ENCODE measurements at regions not wholly inside any gene's neighbourhood (a gene's known extent, or its start where the extent isn't known, plus 50 kb on each side); places are given as distances from the start of the nearest gene placed in this dataset.
"Not testable (repeated sequence)": the region's sequence is repeated elsewhere in the genome, so short reads cannot be mapped to it uniquely, and the experiment has no call there.

DNA sequence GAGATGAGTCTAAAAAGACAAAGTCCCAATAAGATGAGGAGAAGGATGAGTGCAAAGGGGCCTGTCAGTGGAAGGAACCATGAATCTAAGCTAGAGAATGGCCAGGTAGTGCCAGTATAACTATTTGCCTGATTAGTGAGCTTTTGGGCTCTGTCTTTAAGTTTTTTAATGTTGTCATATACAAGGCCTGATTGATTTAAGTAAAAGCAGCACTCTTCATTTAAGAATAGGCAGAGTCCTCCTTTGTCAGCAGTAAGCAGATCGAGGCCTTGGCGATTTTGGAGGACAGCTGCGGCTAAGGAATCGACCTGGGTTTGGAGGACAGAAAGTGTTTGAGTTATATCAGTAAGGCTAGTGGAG lies 753.4 kb upstream of the ADGRB3 start:
- DNase-seq (ENCODE audit: low spot score) (no peak), FAIRE-seq (no peak)

DNA sequence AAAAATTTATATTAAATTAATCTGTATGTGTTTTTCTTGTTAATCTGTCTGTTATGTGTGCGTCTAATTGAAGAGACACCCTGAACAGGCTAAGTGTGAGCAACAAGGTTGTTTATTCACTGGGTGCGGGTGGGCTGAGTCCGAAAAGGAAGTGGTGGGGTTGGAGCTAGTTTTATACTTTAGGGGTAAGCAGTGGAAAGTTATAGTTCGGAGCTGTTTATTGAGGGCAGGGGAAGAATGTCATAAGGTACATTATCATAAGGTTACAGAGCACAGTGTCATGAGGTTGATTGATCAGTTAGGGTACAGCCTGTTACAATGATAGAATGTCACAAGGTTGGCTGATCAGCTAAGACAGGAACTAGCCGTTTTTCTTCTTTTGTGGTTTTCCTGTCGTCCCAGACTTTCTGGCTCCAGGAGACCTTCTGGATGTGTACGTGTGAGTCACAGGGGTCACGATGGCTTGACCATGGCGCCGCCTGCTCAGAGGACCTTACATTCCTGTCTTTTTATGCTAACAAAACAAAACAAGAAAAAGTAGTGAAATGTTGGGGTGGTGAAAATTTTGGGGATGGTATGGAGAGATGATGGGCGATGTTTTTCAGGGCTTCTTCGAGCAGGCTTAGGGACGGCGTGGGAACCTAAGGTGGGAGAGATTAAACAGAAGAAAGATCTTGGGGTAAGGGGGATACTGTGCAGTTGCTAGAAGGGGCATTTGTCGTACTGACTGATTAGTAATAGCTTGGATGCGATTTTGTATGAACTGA lies 754.0 kb upstream of the ADGRB3 start:
- FAIRE-seq = no peak

DNA sequence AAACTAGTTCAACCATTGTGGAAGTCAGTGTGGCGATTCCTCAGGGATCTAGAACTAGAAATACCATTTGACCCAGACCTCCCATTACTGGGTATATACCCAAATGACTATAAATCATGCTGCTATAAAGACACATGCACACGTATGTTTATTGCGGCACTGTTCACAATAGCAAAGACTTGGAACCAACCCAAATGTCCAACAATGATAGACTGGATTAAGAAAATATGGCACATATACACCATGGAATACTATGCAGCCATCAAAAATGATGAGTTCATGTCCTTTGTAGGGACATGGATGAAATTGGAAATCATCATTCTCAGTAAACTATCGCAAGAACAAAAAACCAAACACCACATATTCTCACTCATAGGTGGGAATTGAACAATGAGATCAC lies 754.7 kb upstream of the ADGRB3 start:
- not testable (repeated sequence) for DNase-seq (ENCODE audit: low spot score); FAIRE-seq

More for the DNA sequence above, 754.0 kb upstream of the ADGRB3 start:
- no peak for DNase-seq (ENCODE audit: low spot score)

DNA sequence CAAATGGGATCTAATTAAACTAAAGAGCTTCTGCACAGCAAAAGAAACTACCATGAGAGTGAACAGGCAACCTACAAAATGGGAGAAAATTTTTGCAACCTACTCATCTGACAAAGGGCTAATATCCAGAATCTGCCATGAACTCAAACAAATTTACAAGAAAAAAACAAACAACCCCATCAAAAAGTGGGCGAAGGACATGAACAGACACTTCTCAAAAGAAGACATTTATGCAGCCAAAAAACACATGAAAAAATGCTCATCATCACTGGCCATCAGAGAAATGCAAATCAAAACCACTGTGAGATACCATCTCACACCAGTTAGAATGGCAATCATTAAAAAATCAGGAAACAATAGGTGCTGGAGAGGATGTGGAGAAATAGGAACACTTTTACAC lies 755.2 kb upstream of the ADGRB3 start:
- not testable (repeated sequence) for DNase-seq (ENCODE audit: low spot score); FAIRE-seq

DNA sequence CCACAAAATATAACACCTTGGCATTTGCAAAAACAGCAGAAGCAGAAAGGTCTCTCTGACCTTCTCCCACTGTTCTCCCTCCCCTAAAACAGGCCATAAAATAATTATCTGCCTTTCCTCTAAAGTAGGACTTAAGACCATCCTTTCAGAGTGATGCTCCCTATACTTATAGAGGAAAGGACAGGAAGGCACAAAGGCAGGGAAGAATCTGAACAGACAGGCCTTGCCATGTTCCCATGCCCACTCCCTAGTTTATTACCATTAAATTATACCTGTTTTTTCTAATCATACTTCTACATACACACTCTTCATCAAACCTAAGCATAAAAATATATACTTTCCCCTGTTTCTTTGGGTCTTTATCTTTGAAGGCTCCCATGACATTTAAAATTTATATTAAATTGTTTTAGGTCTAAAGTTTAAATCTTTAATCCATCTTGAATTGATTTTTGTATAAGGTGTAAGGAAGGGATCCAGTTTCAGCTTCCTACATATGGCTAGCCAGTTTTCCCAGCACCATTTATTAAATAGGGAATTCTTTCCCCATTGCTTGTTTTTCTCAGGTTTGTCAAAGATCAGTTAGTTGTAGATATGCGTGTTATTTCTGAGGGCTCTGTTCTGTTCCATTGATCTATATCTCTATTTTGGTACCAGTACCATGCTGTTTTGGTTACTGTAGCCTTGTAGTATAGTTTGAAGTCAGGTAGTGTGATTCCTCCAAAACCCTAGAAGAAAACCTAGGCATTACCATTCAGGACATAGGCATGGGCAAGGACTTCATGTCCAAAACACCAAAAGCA lies 755.8 kb upstream of the ADGRB3 start:
- not testable (repeated sequence) for FAIRE-seq; DNase-seq (ENCODE audit: low spot score)

DNA sequence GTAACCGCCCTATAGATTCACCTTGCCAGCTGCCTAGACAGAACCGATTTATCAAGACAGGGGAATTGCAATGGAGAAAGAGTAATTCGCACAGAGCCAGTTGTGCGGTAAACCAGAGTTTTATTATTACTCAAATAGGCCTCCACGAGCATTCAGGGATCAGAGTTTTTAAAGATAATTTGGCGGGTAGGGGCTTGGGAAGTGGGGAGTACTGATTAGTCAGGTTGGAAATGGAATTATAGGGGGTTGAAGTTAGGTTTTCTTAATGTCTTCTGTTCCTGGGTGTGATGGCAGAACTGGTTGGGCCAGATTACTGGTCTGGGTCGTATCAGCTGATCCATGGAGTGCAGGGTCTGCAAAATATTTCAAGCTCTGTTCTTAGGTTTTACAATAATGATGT lies 756.9 kb upstream of the ADGRB3 start:
- FAIRE-seq; DNase-seq (ENCODE audit: low spot score): not testable (repeated sequence)

DNA sequence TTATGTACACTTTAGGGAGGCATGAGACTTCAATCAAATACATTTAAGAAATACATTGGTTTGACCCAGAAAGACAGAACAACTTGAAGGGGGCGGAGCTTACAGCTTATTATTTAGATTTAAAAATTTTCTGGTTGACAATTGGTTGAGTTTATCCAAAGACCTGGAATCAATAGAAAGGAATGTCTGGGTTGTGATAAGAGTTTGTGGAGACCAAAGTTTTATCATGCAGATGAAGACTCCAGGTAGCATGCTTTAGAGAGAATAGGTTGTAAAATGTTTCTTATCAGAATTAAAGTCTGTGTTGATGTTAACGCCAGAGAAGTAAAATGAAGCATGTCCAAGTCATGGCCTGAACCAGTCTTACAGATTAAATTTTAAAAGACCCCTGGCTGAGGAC lies 757.8 kb upstream of the ADGRB3 start:
- no peak for FAIRE-seq
- no peak for DNase-seq (ENCODE audit: low spot score)

DNA sequence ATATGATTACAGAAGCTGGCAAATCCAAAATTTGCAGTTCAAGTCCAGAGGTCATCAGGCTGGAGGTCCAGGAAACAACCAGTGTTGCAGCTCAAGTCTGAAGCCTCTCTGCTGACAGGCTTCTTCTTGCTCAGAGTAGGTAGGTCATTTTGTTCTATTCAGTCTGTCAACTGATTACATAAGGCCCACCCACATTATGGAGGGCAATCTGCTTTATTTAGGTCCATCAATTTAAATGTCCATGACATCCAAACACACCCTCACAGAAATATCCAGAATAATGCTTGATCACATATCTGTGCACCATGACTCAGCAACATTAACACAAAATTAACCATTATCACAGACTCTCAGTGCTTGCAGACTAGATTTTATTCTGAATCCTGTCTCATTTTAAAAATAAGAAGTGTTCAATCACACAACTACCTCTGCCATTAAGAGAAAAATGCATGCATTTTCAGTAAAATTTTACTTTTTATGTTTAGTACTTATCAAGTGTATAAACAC lies 759.2 kb upstream of the ADGRB3 start:
- no peak for DNase-seq (ENCODE audit: low spot score)
- FAIRE-seq = no peak

DNA sequence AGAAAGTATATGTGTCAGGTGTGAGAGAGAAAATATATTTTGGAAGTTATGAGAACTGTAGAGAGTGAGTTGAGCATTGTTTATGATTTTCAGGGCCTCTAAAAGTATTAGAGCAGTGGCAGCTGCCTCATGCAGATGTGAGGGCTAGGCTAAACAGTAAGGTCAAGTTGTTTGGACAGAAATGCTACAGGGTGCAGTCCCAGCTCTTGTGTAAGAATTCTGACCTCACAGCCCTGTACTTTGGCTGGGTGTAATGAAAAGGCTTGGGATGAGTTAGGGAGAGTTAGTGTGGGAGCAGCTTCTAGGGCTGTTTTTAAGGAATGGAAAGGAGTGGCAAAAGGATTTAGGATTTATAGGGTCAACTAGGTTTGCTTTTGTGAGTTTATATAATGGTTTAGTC lies 764.8 kb upstream of the ADGRB3 start:
- no peak for FAIRE-seq
- DNase-seq (ENCODE audit: low spot score) = no peak

DNA sequence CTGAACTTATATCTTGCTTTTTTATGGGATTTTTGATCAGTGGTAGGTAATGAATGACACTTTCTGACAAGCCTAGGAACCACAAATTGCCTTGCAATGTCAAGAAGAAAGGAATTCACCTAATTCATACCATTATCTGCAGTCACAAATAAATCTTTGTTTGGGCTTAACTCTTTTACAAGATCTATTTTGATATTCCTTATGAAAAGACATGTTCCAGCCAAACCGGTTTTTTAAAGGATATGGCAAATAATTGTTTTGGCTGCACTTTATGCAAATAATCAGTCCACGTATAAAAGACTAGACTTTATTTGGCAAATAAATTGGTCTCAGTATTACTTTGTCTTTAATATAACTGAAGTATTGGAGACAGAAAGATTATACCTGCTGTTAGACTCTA lies 771.7 kb upstream of the ADGRB3 start:
- no peak for FAIRE-seq

DNA sequence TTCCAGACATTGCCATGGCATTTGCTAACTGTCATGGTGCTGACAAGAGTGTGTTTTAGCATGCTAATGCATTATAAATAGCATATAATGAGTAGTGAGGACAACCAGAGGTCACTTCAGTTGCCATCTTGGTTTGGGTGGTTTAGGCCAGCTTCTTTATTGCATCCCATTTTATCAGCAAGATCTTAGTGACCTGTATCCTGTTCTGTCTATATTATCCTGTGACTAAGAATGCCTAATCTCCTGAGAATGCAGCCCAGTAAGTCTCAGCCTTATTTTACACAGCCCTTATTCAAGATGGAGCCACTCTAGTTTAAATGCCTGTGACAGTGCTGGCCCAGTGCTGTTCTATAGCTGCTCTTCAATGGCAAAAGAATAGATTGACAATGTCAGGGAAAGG lies 781.0 kb upstream of the ADGRB3 start:
- FAIRE-seq (no peak), DNase-seq (ENCODE audit: low spot score) (no peak)

More for the DNA sequence above, 771.7 kb upstream of the ADGRB3 start:
- no peak for DNase-seq (ENCODE audit: low spot score)

DNA sequence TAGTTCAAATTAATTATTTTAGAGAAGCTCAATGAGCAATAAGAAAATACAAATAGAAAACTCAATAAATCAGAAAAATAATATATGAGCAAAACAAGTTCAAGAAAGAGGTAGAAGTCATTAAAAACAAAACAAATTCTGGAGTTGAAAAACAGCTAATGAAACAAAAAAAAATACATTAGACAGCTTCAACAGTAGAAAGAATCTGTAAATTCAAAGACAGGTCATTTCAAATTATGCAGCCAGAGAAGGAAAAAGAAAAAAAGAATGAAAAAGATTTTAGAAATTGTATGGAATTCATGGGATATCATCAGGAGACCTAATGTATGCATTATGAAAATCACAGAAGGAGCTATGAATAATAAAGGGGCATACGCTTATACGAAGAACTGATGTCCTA lies 795.3 kb upstream of the ADGRB3 start:
- DNase-seq (ENCODE audit: low spot score) (no peak), FAIRE-seq (no peak)

DNA sequence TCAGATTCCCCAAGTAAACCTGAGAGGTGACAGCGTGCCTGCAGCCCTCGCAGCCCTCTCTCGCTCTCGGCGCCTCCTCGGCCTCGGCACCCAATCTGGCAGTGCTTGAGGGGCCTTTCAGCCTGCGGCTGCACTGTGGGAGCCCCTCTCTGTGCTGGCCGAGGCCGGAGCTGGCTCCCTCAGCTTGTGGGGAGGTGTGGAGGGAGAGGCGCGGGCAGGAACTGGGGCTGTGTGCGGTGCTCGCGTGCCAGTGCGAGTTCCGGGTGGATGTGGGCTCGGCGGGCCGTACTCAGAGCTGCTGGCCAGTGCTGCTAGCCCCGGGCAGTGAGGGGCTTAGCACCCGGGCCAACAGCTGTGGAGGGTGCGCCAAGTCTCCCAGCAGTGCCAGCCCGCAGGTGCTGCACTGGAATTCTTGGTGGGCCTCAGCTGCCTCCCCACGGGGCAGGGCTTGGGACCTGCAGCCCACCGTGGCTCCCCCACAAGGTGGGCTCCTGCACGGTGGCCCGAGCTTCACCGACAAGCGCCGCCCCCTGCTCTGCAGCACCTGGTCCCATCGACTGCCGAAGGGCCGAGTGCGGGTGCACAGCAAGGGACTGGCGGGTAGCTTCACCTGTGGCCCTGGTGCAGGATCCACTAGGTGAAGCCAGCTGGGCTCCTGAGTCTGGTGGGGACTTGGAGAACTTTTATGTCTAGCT lies 809.7 kb upstream of the ADGRB3 start:
- no peak for DNase-seq (ENCODE audit: low spot score)
- FAIRE-seq = no peak

DNA sequence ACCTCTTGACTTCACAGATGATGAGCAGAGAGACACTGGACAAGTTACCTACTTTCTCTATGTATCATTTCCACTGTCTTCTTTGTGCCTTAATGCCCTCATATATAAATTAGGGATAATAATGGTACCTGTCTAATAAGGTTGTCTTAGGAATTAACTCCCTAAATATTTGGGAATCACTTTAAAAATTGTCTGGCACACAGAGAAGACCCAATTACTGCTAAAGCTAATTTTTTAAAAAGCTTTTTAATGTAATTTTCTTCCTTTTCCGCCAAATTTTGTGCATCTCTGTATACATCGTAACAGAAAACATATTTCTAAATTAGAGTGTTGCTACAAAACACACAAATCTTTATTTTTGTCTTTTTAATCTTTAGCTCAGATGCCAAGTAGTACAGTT lies 816.8 kb upstream of the ADGRB3 start:
- DNase-seq (ENCODE audit: low spot score) = no peak
- no peak for FAIRE-seq

DNA sequence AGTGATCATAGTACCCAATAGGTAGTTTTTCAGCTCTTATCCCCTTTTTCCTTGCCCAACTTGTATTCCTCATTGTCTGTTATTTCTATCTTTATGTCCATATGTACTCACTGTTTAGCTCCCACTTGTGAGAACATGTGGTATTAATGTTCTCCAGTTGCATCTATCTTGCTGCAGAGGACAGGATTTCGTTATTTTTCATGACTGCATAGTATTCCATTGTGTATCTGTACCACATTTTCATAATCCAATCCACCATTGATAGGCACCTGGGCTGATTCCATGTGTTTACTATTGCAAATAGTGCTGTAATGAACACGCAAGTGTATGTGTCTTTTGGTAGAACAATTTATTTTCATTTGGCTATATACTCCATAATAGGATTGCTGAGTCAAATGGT lies 819.5 kb upstream of the ADGRB3 start:
- DNase-seq (ENCODE audit: low spot score) (no peak), FAIRE-seq (no peak)

DNA sequence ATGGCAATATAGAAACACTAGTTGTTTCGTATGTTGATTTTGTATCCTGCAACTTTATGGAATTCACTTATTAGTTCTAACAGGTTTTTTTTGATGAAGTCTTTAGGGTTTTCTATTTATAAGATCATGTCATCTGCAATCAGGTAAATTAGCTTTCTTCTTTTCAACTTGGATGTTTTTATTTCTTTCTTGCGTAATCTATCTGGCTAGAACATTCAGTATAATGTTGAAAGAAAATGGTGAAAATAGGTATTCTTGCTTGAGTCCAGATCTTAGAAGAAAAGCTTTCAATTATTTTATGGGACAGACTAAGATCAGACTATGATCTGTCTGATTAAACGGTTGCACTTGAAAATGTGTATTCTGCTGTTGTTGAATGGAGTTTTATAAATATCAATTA lies 820.8 kb upstream of the ADGRB3 start:
- DNase-seq (ENCODE audit: low spot score) = no peak
- no peak for FAIRE-seq

DNA sequence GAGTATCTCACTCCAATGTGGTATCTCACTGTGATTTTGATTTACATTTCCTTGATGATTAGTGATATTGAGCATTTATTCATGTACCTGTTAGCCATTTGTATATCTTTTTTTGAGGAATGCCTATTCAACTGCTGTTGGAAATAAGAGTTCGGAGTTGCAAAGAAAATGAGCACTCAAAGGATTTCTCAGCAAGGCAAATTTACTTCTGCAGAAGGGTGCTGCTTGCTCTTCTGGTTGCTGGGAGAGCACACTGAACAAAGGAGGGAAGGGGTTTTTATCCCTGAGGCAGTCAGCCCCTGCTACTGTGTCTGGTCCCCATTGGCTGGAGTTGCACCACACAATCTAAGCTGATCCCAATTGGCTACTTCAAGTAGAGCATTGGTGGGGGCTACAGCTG lies 822.4 kb upstream of the ADGRB3 start:
- no peak for DNase-seq (ENCODE audit: low spot score)

DNA sequence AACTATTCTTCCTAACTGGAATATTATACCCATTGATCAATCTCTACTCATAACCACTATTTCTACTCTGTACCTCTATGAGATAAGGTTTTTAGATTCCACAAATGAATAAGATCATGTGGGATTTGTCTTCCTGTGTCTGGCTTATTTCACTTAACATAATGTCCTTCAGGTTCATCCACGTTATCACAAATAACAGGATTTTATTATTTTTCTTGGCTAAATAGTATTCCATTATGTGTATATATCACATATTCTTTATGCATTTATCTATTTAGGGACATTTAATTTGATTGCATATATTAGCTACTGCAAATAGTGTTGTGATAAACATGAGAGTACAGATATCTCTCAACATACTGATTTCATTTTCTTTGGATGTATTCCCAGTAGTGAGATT lies 823.0 kb upstream of the ADGRB3 start:
- FAIRE-seq = no peak

More for the DNA sequence above, 822.4 kb upstream of the ADGRB3 start:
- no peak for FAIRE-seq

DNA sequence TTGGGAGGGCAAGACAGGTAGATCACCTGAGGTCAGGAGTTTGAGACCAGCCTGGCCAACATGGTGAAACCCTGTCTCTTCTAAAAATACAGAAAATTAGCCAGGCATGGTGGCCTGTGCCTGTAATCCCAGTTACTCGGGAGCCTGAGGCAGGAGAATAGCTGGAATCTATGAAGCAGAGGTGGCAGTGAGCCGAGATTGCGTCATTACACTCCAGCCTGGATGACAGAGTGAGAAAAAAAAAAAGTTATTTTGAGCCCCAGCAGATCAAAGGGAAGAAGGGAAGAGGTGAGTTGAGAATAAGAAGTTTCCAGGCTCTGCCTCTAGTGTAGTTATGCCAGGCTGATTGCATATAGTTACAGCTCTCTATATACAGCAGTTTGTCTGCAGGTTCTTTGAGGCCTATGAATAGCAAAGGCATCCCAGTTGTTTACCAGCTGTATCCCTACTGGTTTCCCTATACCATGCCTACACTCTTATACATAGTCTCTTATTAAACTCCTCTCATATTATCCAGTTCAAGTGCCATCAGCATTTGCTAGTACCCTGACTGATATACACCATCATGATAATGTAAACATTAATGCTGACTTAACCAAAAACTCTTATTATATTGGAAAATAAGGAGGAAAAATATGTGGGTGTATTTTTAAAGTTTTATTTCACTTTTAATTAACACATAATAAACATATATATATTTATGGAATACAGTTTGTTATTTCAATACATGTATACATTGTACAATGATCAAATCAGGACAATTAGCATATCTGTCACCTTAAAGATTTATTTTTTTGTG lies 823.6 kb upstream of the ADGRB3 start:
- DNase-seq (ENCODE audit: low spot score) (no peak), FAIRE-seq (no peak)

More for the DNA sequence above, 823.0 kb upstream of the ADGRB3 start:
- no peak for DNase-seq (ENCODE audit: low spot score)

DNA sequence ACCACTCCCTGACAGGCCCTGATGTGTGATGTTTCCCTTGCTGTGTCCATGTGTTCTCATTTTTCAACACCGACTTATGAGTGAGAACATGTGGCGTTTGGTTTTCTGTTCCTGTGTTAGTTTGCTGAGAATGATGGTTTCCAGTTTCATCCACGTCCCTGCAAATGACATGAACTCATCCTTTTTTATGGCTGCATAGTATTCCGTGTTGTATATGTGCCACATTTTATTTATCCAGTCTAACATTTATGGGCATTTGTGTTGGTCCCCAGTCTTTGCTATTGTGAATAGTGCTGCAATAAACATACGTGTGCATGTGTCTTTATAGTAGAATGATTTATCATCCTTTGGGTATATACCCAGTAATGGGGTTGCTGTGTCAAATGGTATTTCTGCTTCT lies 830.3 kb upstream of the ADGRB3 start:
- not testable (repeated sequence) for FAIRE-seq; DNase-seq (ENCODE audit: low spot score)

DNA sequence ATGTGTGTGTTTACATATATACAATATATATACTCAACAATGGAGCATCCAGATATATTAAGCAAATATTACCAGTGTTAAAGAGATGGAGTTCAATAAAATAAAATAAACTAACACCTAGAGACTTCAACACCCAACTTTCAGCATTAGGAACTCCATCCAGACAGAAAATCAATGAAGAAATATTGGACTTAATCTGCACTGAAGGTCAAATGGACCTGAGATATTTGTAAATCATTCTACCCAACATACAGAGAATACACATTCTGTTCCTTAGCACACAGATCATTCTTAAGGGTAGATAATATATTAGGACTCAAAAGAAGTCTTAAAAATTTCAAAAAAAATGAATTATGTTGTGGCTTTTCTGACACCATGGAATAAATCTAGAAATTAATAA lies 832.3 kb upstream of the ADGRB3 start:
- no peak for FAIRE-seq

More for the DNA sequence above, 832.3 kb upstream of the ADGRB3 start:
- no peak for DNase-seq (ENCODE audit: low spot score)

Measured in urothelium cell line (cell line).